ENCODE measurements at regions not wholly inside any gene's neighbourhood (a gene's known extent, or its start where the extent isn't known, plus 50 kb on each side); places are given as distances from the start of the nearest gene placed in this dataset.

DNA sequence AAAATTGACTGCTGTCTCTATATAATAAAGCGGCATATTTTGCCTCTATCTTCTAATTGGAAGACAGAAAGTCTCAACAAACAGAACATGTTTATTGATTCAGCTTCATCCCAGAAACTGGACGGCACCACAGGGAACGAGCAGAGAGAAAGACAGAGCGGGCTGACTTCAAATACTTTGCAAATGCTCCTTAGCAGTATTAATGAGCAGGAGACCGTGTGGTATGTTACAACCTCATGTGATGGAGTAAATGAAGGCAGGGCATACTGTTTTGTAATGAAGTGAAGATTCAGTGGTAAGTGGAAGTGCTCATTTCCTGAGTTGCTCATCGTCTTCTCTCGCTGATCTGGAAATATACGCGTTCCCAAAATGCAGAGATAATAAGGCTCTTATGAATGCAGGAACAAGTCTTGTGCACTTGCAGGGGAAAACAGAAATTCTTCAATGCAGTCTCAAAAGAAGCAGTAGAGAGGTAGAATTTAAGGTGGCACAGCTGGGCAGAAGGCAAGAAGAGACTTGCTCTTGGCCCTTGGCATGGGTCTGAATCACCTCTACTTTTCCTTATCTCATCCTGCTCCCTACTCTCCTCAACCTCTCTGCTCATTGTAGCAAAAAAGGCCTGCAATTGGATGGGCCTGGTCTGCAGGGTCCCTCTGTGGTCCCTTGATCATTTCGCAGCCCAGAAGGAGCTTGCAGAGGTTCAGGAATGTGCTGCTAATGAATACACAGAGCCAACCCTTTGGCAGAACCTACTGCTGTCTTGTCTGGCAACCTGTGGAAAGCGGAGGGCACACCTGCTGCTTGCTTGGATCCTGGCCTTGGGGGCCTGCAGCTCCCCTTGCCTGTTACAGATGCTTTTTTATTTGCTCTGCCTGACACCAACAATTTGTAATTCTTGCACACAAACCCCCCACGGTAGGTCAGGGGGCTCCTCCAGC is 604.9 kb upstream of the CFAP20DC start:
- Mint-ChIP-seq H3K27ac (no peak overlapping the region), H3K9me3 (peaks cover 11% of the 10 kb centered on the region), H3K36me3 (ENCODE audit: low read depth) (no peaks in the 10 kb centered on the region), H3K27me3 (ENCODE audit: insufficient read depth) (peaks cover 2% of the 10 kb centered on the region), H3K4me1 (peaks cover 13% of the 10 kb centered on the region), H3K4me3 (no peak overlapping the region)
- H3K9me3 ChIP-seq (ENCODE audit: control insufficient read depth, low read length): peaks cover 8% of the 10 kb centered on the region
- H3K4me3 ChIP-seq (ENCODE audit: low read length): no peak overlapping the region
- peak; percentile 55 for DNase-seq
- TF ChIP-seq, protein P1, sequence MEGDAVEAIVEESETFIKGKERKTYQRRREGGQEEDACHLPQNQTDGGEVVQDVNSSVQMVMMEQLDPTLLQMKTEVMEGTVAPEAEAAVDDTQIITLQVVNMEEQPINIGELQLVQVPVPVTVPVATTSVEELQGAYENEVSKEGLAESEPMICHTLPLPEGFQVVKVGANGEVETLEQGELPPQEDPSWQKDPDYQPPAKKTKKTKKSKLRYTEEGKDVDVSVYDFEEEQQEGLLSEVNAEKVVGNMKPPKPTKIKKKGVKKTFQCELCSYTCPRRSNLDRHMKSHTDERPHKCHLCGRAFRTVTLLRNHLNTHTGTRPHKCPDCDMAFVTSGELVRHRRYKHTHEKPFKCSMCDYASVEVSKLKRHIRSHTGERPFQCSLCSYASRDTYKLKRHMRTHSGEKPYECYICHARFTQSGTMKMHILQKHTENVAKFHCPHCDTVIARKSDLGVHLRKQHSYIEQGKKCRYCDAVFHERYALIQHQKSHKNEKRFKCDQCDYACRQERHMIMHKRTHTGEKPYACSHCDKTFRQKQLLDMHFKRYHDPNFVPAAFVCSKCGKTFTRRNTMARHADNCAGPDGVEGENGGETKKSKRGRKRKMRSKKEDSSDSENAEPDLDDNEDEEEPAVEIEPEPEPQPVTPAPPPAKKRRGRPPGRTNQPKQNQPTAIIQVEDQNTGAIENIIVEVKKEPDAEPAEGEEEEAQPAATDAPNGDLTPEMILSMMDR (conservative IDR thresholded peaks at IDR 0.05): no peak
- H3K27me3 ChIP-seq (ENCODE audit: control insufficient read depth, insufficient read depth, low read length, poor library complexity, severe bottlenecking): no peaks in the 10 kb centered on the region
- no peak overlapping the region for H3K9ac ChIP-seq (ENCODE audit: extremely low read depth, low read length, poor library complexity, severe bottlenecking)
- no peak overlapping the region for H3K27ac ChIP-seq (ENCODE audit: low read depth, low read length)
- no peaks in the 10 kb centered on the region for H3K4me1 ChIP-seq (ENCODE audit: control insufficient read depth, insufficient read depth, low read length)
- 90 to 95% methylated on average over 9 to 12 of the region's 12 CpGs for WGBS, 2 experiments (ENCODE audit: insufficient coverage in 1 of 2, insufficient read length in 1 of 2)
- no peaks in the 10 kb centered on the region for H3K36me3 ChIP-seq (ENCODE audit: control insufficient read depth, insufficient read depth, low read length)

DNA sequence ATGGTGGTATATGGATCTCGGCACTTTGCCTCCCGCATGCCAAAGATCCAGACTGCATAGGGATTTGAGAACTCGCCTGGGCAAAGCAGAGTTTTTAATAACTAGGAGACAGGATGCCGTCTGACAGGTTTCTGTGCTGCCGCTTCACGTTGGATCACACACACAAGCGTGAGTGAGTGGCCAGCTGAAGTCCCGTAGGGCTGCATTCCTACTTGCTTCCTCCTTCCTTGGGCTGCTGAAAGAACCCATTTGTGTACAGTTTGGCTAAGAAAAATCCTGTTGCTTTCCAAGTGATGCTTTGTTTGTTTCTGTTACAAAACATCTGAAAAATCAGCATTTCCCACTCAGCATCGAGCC is 604.3 kb upstream of the CFAP20DC start:
- Mint-ChIP-seq H3K9me3 (peaks cover 18% of the 10 kb centered on the region), H3K27me3 (ENCODE audit: insufficient read depth) (peaks cover 2% of the 10 kb centered on the region), H3K4me3 (no peak overlapping the region), H3K27ac (no peak overlapping the region), H3K4me1 (peaks cover 13% of the 10 kb centered on the region), H3K36me3 (ENCODE audit: low read depth) (no peaks in the 10 kb centered on the region)
- Histone ChIP-seq H3K9ac (ENCODE audit: extremely low read depth, low read length, poor library complexity, severe bottlenecking) (no peak overlapping the region), H3K27ac (ENCODE audit: low read depth, low read length) (no peak overlapping the region), H3K9me3 (ENCODE audit: control insufficient read depth, low read length) (peaks cover 14% of the 10 kb centered on the region), H3K4me1 (ENCODE audit: control insufficient read depth, insufficient read depth, low read length) (no peaks in the 10 kb centered on the region), H3K36me3 (ENCODE audit: control insufficient read depth, insufficient read depth, low read length) (no peaks in the 10 kb centered on the region), H3K27me3 (ENCODE audit: control insufficient read depth, insufficient read depth, low read length, poor library complexity, severe bottlenecking) (no peaks in the 10 kb centered on the region), H3K4me3 (ENCODE audit: low read length) (no peak overlapping the region)
- no peak for DNase-seq
- WGBS, 2 experiments (ENCODE audit: insufficient coverage in 1 of 2, insufficient read length in 1 of 2): 85 to 88% methylated on average over 9 of the region's 9 CpGs
- TF ChIP-seq, protein P1 (conservative IDR thresholded peaks at IDR 0.05): no peak

DNA sequence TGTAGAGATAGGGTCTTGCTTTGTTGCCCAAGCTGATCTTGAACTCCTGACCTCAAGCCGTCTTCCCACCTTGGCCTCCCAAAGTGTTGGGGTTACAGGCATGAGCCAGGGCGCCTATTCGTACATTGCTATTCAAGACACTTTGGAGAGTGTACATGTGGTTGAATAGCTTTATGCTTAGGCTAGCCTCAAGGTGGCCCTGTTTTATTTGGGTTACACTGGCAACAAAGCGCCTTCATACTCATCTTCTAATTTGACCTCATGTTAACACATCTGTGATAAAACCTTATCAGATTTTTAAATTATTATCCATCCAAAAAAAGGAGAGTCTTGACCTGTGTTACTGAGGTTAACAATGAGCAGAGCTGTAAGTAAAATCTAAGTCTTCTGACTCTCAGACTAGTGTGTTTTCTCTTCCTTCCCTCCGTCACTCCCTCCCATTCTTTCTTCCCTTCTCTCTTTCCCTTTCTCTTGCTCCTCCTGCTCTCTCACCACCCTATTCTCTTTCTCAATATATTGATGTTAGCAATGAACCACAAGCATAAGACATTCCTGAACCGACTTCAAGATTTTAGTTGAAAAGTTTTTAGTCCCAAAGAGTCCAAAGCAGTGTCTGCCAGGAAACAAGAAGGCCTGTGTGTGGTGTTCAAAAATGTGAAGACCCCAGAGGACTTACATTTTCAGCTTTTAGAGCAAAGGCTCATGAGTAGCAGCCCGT is 603.7 kb upstream of the CFAP20DC start:
- DNase-seq: no peak
- H3K4me3 ChIP-seq (ENCODE audit: low read length): no peak overlapping the region
- H3K27me3 ChIP-seq (ENCODE audit: control insufficient read depth, insufficient read depth, low read length, poor library complexity, severe bottlenecking): no peaks in the 10 kb centered on the region
- no peaks in the 10 kb centered on the region for H3K4me1 ChIP-seq (ENCODE audit: control insufficient read depth, insufficient read depth, low read length)
- Mint-ChIP-seq H3K4me3 (no peak overlapping the region), H3K4me1 (peaks cover 13% of the 10 kb centered on the region), H3K9me3 (peaks cover 22% of the 10 kb centered on the region), H3K27me3 (ENCODE audit: insufficient read depth) (peaks cover 2% of the 10 kb centered on the region), H3K27ac (no peak overlapping the region), H3K36me3 (ENCODE audit: low read depth) (no peaks in the 10 kb centered on the region)
- H3K27ac ChIP-seq (ENCODE audit: low read depth, low read length): no peak overlapping the region
- H3K9me3 ChIP-seq (ENCODE audit: control insufficient read depth, low read length): peaks cover 20% of the 10 kb centered on the region
- 91 to 100% methylated on average over 4 to 7 of the region's 7 CpGs for WGBS, 2 experiments (ENCODE audit: insufficient coverage in 1 of 2, insufficient read length in 1 of 2)
- TF ChIP-seq, protein P1 (conservative IDR thresholded peaks at IDR 0.05): no peak
- H3K36me3 ChIP-seq (ENCODE audit: control insufficient read depth, insufficient read depth, low read length): no peaks in the 10 kb centered on the region
- no peak overlapping the region for H3K9ac ChIP-seq (ENCODE audit: extremely low read depth, low read length, poor library complexity, severe bottlenecking)

All from endodermal cell (in vitro differentiated cells).